ENCODE measurements at regions not wholly inside any gene's neighbourhood (a gene's known extent, or its start where the extent isn't known, plus 50 kb on each side); places are given as distances from the start of the nearest gene placed in this dataset.

- Histone ChIP-seq H3K36me3 (ENCODE audit: control insufficient read depth, insufficient read depth, low read length) (no peaks in the 10 kb centered on the region), H3K27me3 (ENCODE audit: control insufficient read depth, insufficient read depth, low read length) (no peaks in the 10 kb centered on the region), H3K4me3 (ENCODE audit: low read length) (no peak overlapping the region), H3K4me1 (ENCODE audit: control insufficient read depth, insufficient read depth, low read length) (no peaks in the 10 kb centered on the region), H3K27ac (ENCODE audit: low read length) (no peak overlapping the region), H3K9me3 (ENCODE audit: control insufficient read depth, insufficient read depth, low read length) (peaks cover 3% of the 10 kb centered on the region)
- no peaks in the 10 kb centered on the region for H3K36me3 Mint-ChIP-seq
- H3K4me1 Mint-ChIP-seq, result no peaks in the 10 kb centered on the region
- no peak for TF ChIP-seq CTCF (IDR thresholded peaks at IDR 0.05)
- no peak for ATAC-seq
- no peaks in the 10 kb centered on the region for H3K27me3 Mint-ChIP-seq (ENCODE audit: low read depth in 2 of 2)
- H3K9me3 Mint-ChIP-seq, result peaks cover 6 to 8% of the 10 kb centered on the region in 2 donors
- H3K4me3 Mint-ChIP-seq, result no peak overlapping the region
- WGBS (ENCODE audit: insufficient coverage), result 100% methylated on average over 1 of the region's 1 CpG
- H3K27ac Mint-ChIP-seq, result no peak overlapping the region
- intact Hi-C loops (cut with micrococcal nuclease), result no loop called here
- no peak for DNase-seq
These were observed 84.9 kb downstream of the INHBA start for GRCh38 chr7:41617987-41618386.

- Histone ChIP-seq H3K4me1 (ENCODE audit: control insufficient read depth, insufficient read depth, low read length) (no peaks in the 10 kb centered on the region), H3K27ac (ENCODE audit: low read length) (no peak overlapping the region), H3K9me3 (ENCODE audit: control insufficient read depth, insufficient read depth, low read length) (no peaks in the 10 kb centered on the region), H3K36me3 (ENCODE audit: control insufficient read depth, insufficient read depth, low read length) (no peaks in the 10 kb centered on the region), H3K4me3 (ENCODE audit: low read length) (no peak overlapping the region), H3K27me3 (ENCODE audit: control insufficient read depth, insufficient read depth, low read length) (no peaks in the 10 kb centered on the region)
- Mint-ChIP-seq H3K27ac (no peak overlapping the region), H3K9me3 (peaks cover 2 to 4% of the 10 kb centered on the region in 2 donors), H3K27me3 (ENCODE audit: low read depth in 2 of 2) (no peaks in the 10 kb centered on the region), H3K36me3 (no peaks in the 10 kb centered on the region), H3K4me1 (no peaks in the 10 kb centered on the region), H3K4me3 (no peak overlapping the region)
- ATAC-seq, result no peak
- no peak for TF ChIP-seq CTCF (IDR thresholded peaks at IDR 0.05)
- 89% methylated on average over 2 of the region's 2 CpGs for WGBS (ENCODE audit: insufficient coverage)
- no peak for DNase-seq
- intact Hi-C loops (cut with micrococcal nuclease), result no loop called here
These were observed 90.1 kb downstream of the INHBA start for GRCh38 chr7:41612798-41613197.

- Mint-ChIP-seq H3K9me3 (peaks cover 2 to 4% of the 10 kb centered on the region in 2 donors), H3K27ac (no peak overlapping the region), H3K4me1 (no peaks in the 10 kb centered on the region), H3K36me3 (no peaks in the 10 kb centered on the region), H3K4me3 (no peak overlapping the region), H3K27me3 (ENCODE audit: low read depth in 2 of 2) (no peaks in the 10 kb centered on the region)
- no peak for DNase-seq
- no peaks in the 10 kb centered on the region for H3K36me3 ChIP-seq (ENCODE audit: control insufficient read depth, insufficient read depth, low read length)
- TF ChIP-seq CTCF (IDR thresholded peaks at IDR 0.05), result no peak
- WGBS (ENCODE audit: insufficient coverage), result 94% methylated on average over 3 of the region's 4 CpGs
- H3K4me1 ChIP-seq (ENCODE audit: control insufficient read depth, insufficient read depth, low read length), result no peaks in the 10 kb centered on the region
- no peaks in the 10 kb centered on the region for H3K9me3 ChIP-seq (ENCODE audit: control insufficient read depth, insufficient read depth, low read length)
- no peak for ATAC-seq
- H3K27me3 ChIP-seq (ENCODE audit: control insufficient read depth, insufficient read depth, low read length), result no peaks in the 10 kb centered on the region
- no peak overlapping the region for H3K4me3 ChIP-seq (ENCODE audit: low read length)
- intact Hi-C loops (cut with micrococcal nuclease), result no loop called here
- H3K27ac ChIP-seq (ENCODE audit: low read length), result no peak overlapping the region
These were observed 90.5 kb downstream of the INHBA start for GRCh38 chr7:41612386-41612785.

DNA sequence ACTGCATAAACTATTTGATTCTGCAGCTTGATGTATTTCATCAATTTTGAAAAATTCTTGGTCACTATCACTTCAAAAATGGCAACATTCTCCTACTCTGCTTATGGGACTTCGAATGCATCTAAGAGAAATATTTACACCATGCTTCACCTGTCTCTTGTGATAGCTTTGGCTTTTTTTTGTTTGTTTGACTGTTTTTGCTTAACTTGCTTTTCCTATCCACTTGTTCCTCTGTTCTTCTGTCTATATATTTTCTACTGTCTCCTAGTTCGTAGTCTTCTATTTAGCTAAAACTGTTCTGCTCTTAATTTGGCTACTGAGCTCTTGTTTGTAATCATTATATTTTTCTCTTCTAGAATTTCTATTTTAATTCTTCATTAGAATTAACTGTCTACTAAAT lies 94.4 kb downstream of the INHBA start:
- DNase-seq (no peak), ATAC-seq (no peak)
- H3K9me3 ChIP-seq (ENCODE audit: control insufficient read depth, insufficient read depth, low read length), result no peaks in the 10 kb centered on the region
- no peaks in the 10 kb centered on the region for H3K4me1 ChIP-seq (ENCODE audit: control insufficient read depth, insufficient read depth, low read length)
- TF ChIP-seq CTCF (IDR thresholded peaks at IDR 0.05), result no peak
- no CpG with 5 or more reads among the region's 2 CpGs for WGBS (ENCODE audit: insufficient coverage)
- H3K36me3 ChIP-seq (ENCODE audit: control insufficient read depth, insufficient read depth, low read length), result no peaks in the 10 kb centered on the region
- Mint-ChIP-seq H3K27me3 (ENCODE audit: low read depth in 2 of 2) (no peaks in the 10 kb centered on the region), H3K27ac (no peak overlapping the region), H3K9me3 (peaks cover 2 to 4% of the 10 kb centered on the region in 2 donors), H3K36me3 (no peaks in the 10 kb centered on the region), H3K4me3 (no peak overlapping the region), H3K4me1 (no peaks in the 10 kb centered on the region)
- H3K4me3 ChIP-seq (ENCODE audit: low read length), result no peak overlapping the region
- no peaks in the 10 kb centered on the region for H3K27me3 ChIP-seq (ENCODE audit: control insufficient read depth, insufficient read depth, low read length)
- H3K27ac ChIP-seq (ENCODE audit: low read length), result no peak overlapping the region
- intact Hi-C loops (cut with micrococcal nuclease), result no loop called here

Data from natural killer cell (primary cell).